GM19455 (cell line): ENCODE measurements at regions not wholly inside any gene's neighbourhood (a gene's known extent, or its start where the extent isn't known, plus 50 kb on each side); places are given as distances from the start of the nearest gene placed in this dataset.
"Not testable (repeated sequence)": the region's sequence is repeated elsewhere in the genome, so short reads cannot be mapped to it uniquely, and the experiment has no call there.

Experiments
- ATAC-seq: cut with Tn5 transposase; IDR thresholded peaks from one replicate; pipeline ENCODE4 v1.9.1; 2021; ENCODE audit not compliant: unreplicated experiment

DNA sequence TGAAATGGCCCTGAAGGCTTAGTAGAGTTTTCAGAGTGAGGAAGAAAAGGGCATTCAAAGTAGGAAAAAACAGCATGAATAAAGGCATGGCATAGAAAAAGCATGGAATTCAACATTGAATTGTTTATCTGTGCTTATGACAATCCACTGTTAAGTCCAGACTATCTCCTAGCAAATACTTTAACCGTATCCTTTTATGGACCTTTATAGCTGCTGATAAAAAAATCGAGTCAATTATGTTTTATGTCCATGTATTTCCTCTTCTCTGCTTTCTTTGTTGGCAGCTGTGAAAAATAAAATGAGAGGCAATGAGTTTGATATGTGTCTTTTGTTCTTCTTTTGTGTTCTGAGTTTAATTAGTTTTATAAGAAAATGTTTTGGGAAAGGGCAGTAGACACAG lies 70.4 kb downstream of the TDRD15 start:
- no peak for ATAC-seq

DNA sequence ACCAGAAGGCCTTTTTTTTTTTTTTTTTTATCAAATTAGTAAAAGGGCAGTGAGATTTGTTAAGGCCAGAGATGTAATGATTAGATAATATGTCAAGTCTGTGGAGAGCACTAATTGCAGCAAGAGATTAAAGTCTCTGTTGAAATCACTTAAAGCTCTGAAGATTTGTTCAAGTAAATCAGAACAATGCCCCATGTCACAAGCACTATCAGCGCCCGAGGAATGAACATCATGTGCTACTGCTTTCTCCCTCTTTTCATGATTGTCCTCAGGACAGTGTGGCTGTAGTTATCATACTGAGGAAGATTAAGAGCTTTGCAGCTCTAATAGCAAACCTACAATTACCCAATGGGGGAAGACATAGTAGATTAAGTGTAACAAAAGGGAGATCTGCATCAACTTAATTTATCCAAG lies 71.1 kb downstream of the TDRD15 start:
- ATAC-seq = no peak

- ATAC-seq = no peak
Measured at GRCh38 chr2:21195326-21195725, 71.6 kb downstream of the TDRD15 start.

DNA sequence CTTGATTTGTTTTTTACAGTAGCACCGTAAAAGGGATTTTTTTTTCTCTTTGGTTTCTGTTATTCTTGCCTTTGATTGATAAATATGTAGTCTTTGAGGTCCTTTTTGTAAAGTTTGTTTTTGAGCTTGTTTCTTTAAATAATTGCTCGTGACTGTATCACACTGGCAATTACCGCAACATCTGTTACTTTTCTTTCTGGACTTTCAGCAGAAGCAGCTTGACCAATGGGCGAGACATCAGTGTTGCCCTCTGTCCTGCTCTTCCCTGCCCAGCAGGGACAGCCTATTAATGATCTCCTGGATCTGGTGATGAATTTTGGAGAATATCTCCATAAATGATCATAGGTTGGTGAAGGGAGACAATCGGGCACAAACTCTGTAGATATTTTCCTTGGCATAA lies 74.9 kb downstream of the TDRD15 start:
- no peak for ATAC-seq

DNA sequence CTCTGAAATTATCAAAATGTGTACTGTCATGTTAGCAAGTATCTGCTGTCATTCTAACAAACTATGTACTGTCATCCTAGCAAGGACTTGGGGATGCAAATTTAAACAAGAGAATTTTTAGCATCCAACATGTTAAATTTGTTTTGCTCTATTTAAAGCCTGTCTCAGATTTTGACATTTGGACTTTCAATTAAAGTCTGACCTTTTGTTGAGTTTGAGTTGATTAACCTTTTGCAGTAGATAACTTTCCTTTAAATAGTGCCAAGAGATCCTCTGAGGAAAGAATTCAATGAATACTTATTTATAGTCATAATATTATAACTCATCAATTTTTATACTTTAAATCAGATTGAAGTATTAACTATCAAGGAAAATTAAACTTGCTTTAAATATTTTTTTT lies 80.2 kb downstream of the TDRD15 start:
- no peak for ATAC-seq

DNA sequence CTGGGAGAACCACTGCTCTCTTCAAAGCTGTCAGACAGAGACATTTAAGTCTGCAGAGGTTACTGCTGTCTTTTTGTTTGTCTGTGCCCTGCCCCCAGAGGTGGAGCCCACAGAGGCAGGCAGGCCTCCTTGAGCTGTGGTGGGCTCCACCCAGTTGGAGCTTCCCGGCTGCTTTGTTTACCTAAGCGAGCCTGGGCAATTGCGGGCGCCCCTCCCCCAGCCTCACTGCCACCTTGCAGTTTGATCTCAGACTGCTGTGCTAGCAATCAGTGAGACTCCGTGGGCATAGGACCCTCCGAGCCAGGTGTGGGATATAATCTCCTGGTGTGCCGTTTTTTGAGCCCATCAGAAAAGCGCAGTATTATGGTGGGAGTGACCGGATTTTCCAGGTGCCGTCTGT lies 90.3 kb downstream of the TDRD15 start:
- ATAC-seq = not testable (repeated sequence)

GRCh38 chr2:21217442-21217841 lies 93.7 kb downstream of the TDRD15 start:
- no peak for ATAC-seq

DNA sequence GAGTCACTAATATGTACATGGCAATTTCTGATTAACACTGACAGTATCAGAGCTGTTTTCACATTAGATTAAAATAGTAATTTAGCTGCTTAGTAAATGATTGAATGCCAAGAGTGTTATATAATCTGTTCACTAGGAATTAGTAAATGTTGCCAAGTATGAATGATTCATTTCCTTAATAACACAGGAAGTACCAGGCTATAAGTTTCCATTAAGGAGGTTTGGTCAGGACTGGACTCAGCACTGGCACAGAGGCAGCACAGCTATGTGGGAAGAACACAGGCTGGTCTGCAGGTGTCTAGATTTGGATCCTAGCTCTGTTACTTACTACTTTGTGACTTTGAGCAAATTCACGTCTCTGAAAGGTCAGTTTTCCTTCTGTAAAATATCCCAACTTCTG lies 97.2 kb downstream of the TDRD15 start:
- ATAC-seq = no peak

DNA sequence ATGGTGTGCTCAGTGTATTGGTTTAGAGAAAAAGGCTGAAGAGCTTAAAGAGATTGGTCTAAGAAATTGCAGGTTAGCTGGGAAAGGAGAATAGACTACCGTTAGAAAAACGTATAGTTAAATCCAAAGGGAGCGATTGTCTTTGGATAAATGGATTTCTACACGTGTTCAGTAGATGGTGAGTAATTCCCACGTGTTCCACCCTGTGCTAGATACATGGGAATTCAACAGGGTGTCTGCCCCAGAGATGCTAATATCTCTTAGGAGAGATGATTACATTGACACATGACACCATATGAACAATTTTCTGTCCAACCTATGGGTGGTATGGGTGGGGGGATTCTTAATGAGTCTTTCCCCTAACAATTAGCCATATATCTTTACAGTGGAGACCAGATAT lies 99.8 kb downstream of the TDRD15 start:
- no peak for ATAC-seq

- ATAC-seq = no peak
Measured at GRCh38 chr2:21228041-21228895, 104.5 kb downstream of the TDRD15 start.

GRCh38 chr2:21229302-21229701 lies 105.5 kb downstream of the TDRD15 start:
- ATAC-seq = no peak

GRCh38 chr2:21230140-21230539 lies 106.4 kb downstream of the TDRD15 start:
- ATAC-seq = no peak

GRCh38 chr2:21231985-21232384 lies 108.2 kb downstream of the TDRD15 start:
- ATAC-seq = no peak

GRCh38 chr2:21233194-21233593 lies 109.4 kb downstream of the TDRD15 start:
- no peak for ATAC-seq

DNA sequence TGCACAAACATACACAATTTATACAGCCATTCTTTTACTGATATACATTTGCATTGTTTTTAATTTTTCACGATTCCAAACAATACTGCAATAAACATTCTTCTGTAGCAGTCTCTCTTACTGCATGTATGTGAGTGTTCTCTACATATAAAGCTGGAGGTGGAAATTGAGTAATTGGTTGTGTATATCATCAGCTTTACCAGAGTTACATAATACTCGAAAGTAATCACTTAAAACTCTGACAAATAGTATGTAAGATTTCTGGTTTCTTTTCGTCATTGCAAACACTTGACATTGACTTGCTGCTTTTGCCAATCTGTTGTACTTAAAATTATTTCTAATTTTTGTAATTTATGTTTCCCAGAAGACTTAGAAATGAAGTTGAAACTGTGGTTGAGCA lies 110.2 kb downstream of the TDRD15 start:
- ATAC-seq = no peak

DNA sequence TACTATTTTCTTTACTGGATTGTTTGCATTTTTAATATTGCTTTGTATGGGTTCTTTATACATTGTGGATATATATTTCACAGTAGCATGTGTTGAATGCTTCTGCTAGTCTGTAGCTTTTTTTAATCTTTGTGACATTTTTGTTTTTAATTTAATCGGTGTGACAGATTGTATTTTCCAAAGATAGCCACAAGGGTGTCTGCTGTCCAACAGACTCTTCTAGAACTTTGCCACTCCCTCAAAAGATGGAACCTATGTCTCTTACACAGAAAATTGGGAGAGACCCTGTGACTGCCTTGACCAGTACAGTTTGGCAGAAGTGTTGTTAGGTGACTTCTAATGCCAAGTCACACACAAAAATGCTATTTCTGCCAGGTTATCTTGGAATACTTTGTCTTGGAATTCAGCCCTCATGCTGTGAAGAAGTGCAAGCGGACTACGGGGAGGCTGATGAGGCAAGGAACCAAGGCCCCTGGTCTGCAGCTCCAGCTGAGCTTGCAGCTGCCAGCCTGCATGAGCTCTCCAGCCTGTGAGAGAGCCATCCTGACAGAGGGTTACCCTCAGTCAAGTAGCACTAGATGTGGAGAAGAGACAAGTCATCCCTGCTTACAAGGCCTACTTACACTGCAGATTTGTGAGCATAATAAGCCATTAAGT lies 110.8 kb downstream of the TDRD15 start:
- no peak for ATAC-seq

DNA sequence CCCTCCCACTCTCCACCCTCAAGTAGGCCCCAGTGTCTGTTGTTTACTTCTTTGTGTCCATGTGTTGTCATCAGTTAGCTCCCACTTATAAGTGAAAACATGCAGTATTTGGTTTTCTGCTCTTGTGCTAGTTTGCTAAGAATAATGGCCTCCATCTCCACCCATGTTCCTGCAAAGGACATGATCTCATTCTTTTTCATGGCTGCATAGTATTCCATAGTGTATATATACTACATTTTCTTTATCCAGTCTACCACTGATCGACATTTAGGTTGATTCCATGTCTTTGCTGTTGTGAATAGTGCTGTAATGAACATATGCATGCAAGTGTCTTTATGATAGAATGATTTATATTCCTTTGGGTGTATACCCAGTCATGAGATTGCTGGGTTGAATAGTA lies 116.0 kb downstream of the TDRD15 start:
- ATAC-seq = not testable (repeated sequence)

GRCh38 chr2:21244161-21244560 lies 120.4 kb downstream of the TDRD15 start:
- no peak for ATAC-seq

- ATAC-seq = no peak
Measured at GRCh38 chr2:21245565-21245964, 121.8 kb downstream of the TDRD15 start.

- no peak for ATAC-seq
Measured at GRCh38 chr2:21249367-21249766, 125.6 kb downstream of the TDRD15 start.

- ATAC-seq = no peak
Measured at GRCh38 chr2:21250673-21251072, 126.9 kb downstream of the TDRD15 start.

GRCh38 chr2:21251216-21251980 lies 127.6 kb downstream of the TDRD15 start:
- ATAC-seq = no peak
